ENCODE measurements at regions not wholly inside any gene's neighbourhood (a gene's known extent, or its start where the extent isn't known, plus 50 kb on each side); places are given as distances from the start of the nearest gene placed in this dataset.
"Not testable (repeated sequence)": the region's sequence is repeated elsewhere in the genome, so short reads cannot be mapped to it uniquely, and the experiment has no call there.

DNA sequence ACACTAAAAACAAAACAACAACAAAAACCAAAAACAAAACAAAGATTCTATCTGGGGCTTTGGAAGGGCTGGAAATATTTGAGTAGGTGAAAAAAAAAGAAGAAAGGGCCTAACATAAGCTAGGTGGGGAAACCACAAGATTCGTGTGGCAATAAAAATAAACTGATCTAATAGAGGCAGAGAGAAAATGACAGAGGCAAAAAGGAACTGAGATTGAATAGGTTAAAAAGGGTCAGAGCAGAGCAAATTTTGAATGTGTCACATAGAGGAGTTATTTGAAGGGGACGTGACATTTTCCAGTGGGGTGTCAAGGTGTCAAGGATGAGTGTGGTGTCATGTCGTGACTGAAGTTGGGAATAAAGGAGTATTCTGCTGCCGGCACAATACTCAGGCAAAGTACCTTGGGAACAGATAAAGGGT, 65.2 kb upstream of the RALGPS2 start:
- H3K4me3 Mint-ChIP-seq, result peak overlapping the region; percentile 64
- ATAC-seq (ENCODE audit: low read depth) (peak; percentile 24), DNase-seq (ENCODE audit: low spot score in 2 of 2) (no peak)
- H3K27ac Mint-ChIP-seq, result peak overlapping the region; percentile 76
- H3K36me3 Mint-ChIP-seq, result peaks cover 12% of the 10 kb centered on the region
- H3K9me3 Mint-ChIP-seq, result peaks cover 1% of the 10 kb centered on the region
- no peaks in the 10 kb centered on the region for H3K27me3 Mint-ChIP-seq
- H3K4me1 Mint-ChIP-seq, result peaks cover 39% of the 10 kb centered on the region

DNA sequence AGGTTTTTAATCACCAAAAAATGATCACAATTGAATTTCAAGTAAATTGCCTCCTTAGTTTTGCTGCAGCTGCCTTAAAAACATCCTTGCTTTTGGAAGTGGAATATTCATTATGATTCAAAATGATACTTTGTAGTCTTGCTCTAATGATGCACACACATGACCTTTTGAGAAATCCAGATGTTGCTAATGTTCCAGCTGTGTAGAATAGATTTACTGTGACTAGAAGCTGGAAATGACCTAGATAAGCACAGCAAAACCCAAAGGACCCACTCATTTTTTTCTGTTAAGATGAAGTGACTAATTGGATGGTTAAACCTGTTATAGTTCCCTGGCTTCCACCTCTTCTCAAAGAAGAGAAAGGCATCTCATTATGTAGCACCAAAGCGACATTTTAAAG, 64.6 kb upstream of the RALGPS2 start:
- peaks cover 1% of the 10 kb centered on the region for H3K9me3 Mint-ChIP-seq
- H3K36me3 Mint-ChIP-seq, result peaks cover 12% of the 10 kb centered on the region
- H3K27me3 Mint-ChIP-seq, result no peaks in the 10 kb centered on the region
- peak overlapping the region; percentile 76 for H3K27ac Mint-ChIP-seq
- DNase-seq (ENCODE audit: low spot score in 2 of 2) (no peak), ATAC-seq (ENCODE audit: low read depth) (no peak)
- no peak overlapping the region for H3K4me3 Mint-ChIP-seq
- peaks cover 41% of the 10 kb centered on the region for H3K4me1 Mint-ChIP-seq

DNA sequence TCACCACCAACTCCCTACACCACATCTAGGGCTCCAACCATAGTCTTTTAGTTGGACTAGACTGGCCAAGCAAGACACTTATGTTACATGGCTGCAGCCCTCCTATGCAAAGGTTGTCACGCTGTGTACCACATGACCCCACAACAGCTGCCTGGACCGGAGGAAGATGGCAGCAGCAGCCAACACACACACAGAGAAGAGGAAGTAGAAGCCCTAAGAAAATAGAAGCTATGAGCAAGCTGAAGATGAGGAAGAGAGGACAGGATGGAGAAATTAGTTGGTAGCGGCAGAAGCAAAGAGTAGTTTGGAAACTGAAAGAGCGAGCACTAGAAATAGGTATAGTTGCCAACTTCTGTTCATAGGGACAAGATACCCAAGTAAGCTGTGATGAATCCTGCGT, 60.8 kb upstream of the RALGPS2 start:
- H3K9me3 Mint-ChIP-seq, result no peaks in the 10 kb centered on the region
- H3K27me3 Mint-ChIP-seq, result no peaks in the 10 kb centered on the region
- peak overlapping the region; percentile 18 for H3K4me3 Mint-ChIP-seq
- ATAC-seq (ENCODE audit: low read depth) (peak; percentile 97), DNase-seq (ENCODE audit: low spot score in 2 of 2) (peak; percentile 37 to 50)
- peak overlapping the region; percentile 52 for H3K27ac Mint-ChIP-seq
- H3K36me3 Mint-ChIP-seq, result peaks cover 4% of the 10 kb centered on the region
- peaks cover 37% of the 10 kb centered on the region for H3K4me1 Mint-ChIP-seq

DNA sequence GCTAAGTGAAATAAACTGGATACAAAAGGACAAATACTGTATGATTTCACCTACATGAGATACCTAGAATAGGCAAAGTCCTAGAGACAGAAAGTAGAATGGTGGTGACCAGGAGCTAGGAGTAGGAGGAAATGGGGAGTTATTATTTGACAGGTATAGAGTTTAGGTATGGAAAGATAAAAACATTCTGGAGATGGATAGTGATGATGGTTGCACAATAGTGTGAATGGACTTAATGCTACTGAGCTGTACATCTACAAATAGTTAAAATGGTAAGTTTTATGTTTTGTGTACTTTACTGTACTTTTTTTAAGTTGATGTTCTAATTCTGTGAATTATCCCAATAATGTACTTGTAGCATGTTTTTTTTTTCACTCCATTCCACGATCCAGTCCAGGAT, 59.5 kb upstream of the RALGPS2 start:
- Mint-ChIP-seq H3K27me3 (no peaks in the 10 kb centered on the region), H3K36me3 (peaks cover 4% of the 10 kb centered on the region), H3K4me3 (no peak overlapping the region), H3K9me3 (no peaks in the 10 kb centered on the region), H3K27ac (peak overlapping the region; percentile 52), H3K4me1 (peaks cover 31% of the 10 kb centered on the region)
- DNase-seq (ENCODE audit: low spot score in 2 of 2) (no peak), ATAC-seq (ENCODE audit: low read depth) (no peak)

DNA sequence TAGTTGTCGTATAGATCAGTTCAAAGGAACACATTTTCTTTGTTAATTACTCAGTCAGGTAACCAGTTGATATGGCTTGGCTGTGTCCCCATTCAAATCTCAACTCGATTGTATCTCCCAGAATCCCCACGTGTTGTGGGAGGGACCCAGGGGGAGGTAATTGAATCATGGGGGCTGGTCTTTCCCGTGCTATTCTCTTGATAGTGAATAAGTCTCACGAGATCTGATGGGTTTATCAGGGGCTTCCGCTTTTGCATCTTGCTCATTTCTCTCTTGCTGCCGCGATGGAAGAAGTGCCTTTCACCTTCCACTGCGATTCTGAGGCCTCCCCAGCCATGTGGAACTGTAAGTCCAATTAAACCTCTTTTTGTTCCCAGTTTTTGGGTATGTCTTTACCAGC, 58.2 kb upstream of the RALGPS2 start:
- ATAC-seq (ENCODE audit: low read depth), result not testable (repeated sequence)

DNA sequence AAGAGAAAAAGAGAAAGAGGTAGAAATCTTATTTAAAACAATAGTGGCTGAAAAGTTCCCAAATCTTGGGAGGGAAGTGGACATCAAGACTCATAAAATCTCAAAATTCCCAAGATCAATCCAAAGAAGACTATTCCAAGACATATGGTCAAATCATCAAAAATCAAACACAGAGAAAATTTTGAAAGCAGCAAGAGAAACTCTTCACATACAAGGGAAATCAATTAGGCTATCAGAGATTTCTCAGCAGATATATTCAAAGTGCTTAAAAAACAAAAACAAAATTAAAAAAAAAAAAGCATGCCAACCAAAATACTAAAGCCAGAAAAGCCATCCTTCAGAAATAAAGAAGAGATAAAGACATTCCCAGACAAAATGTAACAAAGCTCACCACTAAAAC, 52.6 kb upstream of the RALGPS2 start:
- H3K27ac Mint-ChIP-seq, result no peak overlapping the region
- no peak for ATAC-seq (ENCODE audit: low read depth)
- no peak overlapping the region for H3K4me3 Mint-ChIP-seq
- no peak for DNase-seq (ENCODE audit: low spot score in 2 of 2)
- H3K9me3 Mint-ChIP-seq, result peaks cover 4% of the 10 kb centered on the region
- no peaks in the 10 kb centered on the region for H3K27me3 Mint-ChIP-seq
- peaks cover 14% of the 10 kb centered on the region for H3K4me1 Mint-ChIP-seq
- H3K36me3 Mint-ChIP-seq, result peaks cover 8% of the 10 kb centered on the region

More for the DNA sequence above, 58.2 kb upstream of the RALGPS2 start:
- H3K36me3 Mint-ChIP-seq; H3K9me3 Mint-ChIP-seq; H3K27ac Mint-ChIP-seq; H3K27me3 Mint-ChIP-seq; DNase-seq (ENCODE audit: low spot score in 2 of 2): not testable (repeated sequence)
- Mint-ChIP-seq H3K4me3 (peak overlapping the region; percentile 36), H3K4me1 (peaks cover 31% of the 10 kb centered on the region)

DNA sequence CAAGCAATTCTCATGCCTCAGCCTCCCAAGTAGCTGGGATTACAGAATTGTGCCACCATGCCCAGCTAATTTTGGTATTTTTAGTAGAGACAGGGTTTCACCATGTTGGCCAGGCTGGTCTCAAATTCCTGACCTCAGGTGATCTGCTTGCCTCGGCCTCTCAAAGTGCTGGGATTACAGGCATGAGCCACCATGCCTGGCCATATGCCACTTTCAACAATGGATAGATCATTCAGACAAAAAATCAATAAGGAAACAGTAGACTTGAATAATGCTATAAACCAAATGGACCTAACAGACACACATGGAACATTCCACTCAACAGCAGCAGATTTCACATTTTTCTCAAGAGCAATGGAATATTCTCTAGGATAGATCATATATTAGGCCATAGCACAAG, 50.5 kb upstream of the RALGPS2 start:
- not testable (repeated sequence) for H3K27me3 Mint-ChIP-seq; H3K9me3 Mint-ChIP-seq; H3K4me3 Mint-ChIP-seq; H3K36me3 Mint-ChIP-seq; DNase-seq (ENCODE audit: low spot score in 2 of 2); H3K27ac Mint-ChIP-seq; H3K4me1 Mint-ChIP-seq; ATAC-seq (ENCODE audit: low read depth)

Measured in memory B cell (primary cell).